ENCODE measurements at regions not wholly inside any gene's neighbourhood (a gene's known extent, or its start where the extent isn't known, plus 50 kb on each side); places are given as distances from the start of the nearest gene placed in this dataset.
A peak's percentile ranks its signal among the peaks of the same experiment; 100 is the strongest.

GRCh38 chr18:23388357-23388756 lies 64.7 kb upstream of the RIOK3 start:
- no peaks in the 10 kb centered on the region for H3K79me2 ChIP-seq (ENCODE audit: insufficient read depth, low read length)
- in situ Hi-C loops (cut with HindIII; ENCODE audit: extremely low pct_ligation_motif_present, low pct_unique_long_range_greater_than_20kb) (no loop called here), intact Hi-C loops (cut with micrococcal nuclease; ENCODE audit: unreplicated experiment) (no loop called here)
- WGBS (ENCODE audit: low lambda C conversion rate): 90% methylated on average over 4 of the region's 4 CpGs
- no peak overlapping the region for H3K4me3 ChIP-seq (replicated peaks in 1 of 3; ENCODE audit: insufficient read depth in 1 of 3, low read depth in 2 of 3, low read length in 3 of 3)
- TF ChIP-seq ARID2 (CRISPR knock-in tag; IDR thresholded peaks at IDR 0.05; ENCODE audit: borderline replicate concordance): no peak
- 0 out of 2 replicates have a peak, but pooled peaks have one; percentile 32 for TF ChIP-seq HNF4G (IDR thresholded peaks at IDR 0.05; ENCODE audit: borderline replicate concordance, low read depth, low read length)
- TF ChIP-seq HNF4G (CRISPR knock-in tag; IDR thresholded peaks at IDR 0.05; ENCODE audit: borderline replicate concordance, low read depth): no peak
- TF ChIP-seq ARID5B (CRISPR knock-in tag; IDR thresholded peaks at IDR 0.05): 0 out of 2 replicates have a peak, but pooled peaks have one; percentile 23
- TF ChIP-seq ZMYM4 (CRISPR knock-in tag; IDR thresholded peaks at IDR 0.05): peak; percentile 45; the same call in 1 of the 2 replicates
- TF ChIP-seq ZIK1 (CRISPR knock-in tag; IDR thresholded peaks at IDR 0.05; ENCODE audit: borderline replicate concordance, low read depth): no peak
- peak; percentile 71 for TF ChIP-seq RARA (CRISPR knock-in tag; IDR thresholded peaks at IDR 0.05)
- TF ChIP-seq GABPA (IDR thresholded peaks at IDR 0.05; ENCODE audit: low read depth, low read length): no peak
- TF ChIP-seq GABPA (CRISPR knock-in tag; IDR thresholded peaks at IDR 0.05; ENCODE audit: low read depth): 0 out of 2 replicates have a peak, but pooled peaks have one; percentile 30
- TF ChIP-seq ZBTB21 (CRISPR knock-in tag; IDR thresholded peaks at IDR 0.05): peak; percentile 76; the same call in 1 of the 2 replicates
- 0 out of 2 replicates have a peak, but pooled peaks have one; percentile 38 for TF ChIP-seq HOXA3 (CRISPR knock-in tag; IDR thresholded peaks at IDR 0.05)
- TF ChIP-seq, protein P1, sequence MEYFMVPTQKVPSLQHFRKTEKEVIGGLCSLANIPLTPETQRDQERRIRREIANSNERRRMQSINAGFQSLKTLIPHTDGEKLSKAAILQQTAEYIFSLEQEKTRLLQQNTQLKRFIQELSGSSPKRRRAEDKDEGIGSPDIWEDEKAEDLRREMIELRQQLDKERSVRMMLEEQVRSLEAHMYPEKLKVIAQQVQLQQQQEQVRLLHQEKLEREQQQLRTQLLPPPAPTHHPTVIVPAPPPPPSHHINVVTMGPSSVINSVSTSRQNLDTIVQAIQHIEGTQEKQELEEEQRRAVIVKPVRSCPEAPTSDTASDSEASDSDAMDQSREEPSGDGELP (IDR thresholded peaks at IDR 0.05; ENCODE audit: borderline replicate concordance, low read depth): peak; percentile 17; the same call in 1 of the 2 replicates
- TF ChIP-seq MBNL3 (CRISPR knock-in tag; conservative IDR thresholded peaks at IDR 0.05): no peak
- no peak for TF ChIP-seq GTF3A (CRISPR knock-in tag; conservative IDR thresholded peaks at IDR 0.05)
- peak; percentile 56 for TF ChIP-seq HNF4A (CRISPR knock-in tag; IDR thresholded peaks at IDR 0.05)
- no peak for TF ChIP-seq XBP1 (CRISPR knock-in tag; IDR thresholded peaks at IDR 0.05)
- H3K4me1 ChIP-seq (ENCODE audit: insufficient read depth, low read length): peaks cover 53% of the 10 kb centered on the region
- no peak overlapping the region for H3K4me2 ChIP-seq (ENCODE audit: low read depth, low read length)
- no peak for FAIRE-seq
- peak; percentile 39 for DNase-seq (ENCODE audit: low spot score)
- POLR2A ChIA-PET: no interaction called here
- no peak for ATAC-seq
- CTCF ChIA-PET (ENCODE audit: low intra/inter-chr PET ratio, low total read pairs): no interaction called here
- no peak overlapping the region for H3K27ac ChIP-seq (ENCODE audit: extremely low read length, insufficient read depth, low read length)
- H3K9ac ChIP-seq (ENCODE audit: insufficient read depth, low read depth, low read length): no peak overlapping the region
- H3K27me3 ChIP-seq (ENCODE audit: control insufficient read depth in 1 of 2, insufficient read depth in 2 of 2, low read length in 2 of 2): no peaks in the 10 kb centered on the region
- H2AFZ ChIP-seq (ENCODE audit: low read length): no peak overlapping the region
- no peaks in the 10 kb centered on the region for H4K20me1 ChIP-seq (ENCODE audit: insufficient read depth, low read length)
- no peaks in the 10 kb centered on the region for H3K9me3 ChIP-seq (ENCODE audit: low read length)
- no TSS peak for BruUV-seq (replicated peaks)
- H3K36me3 ChIP-seq (replicated peaks in 1 of 2; ENCODE audit: control insufficient read depth in 1 of 2, insufficient read depth in 2 of 2, low read length in 2 of 2): no peaks in the 10 kb centered on the region; a peak in 1 of 5 replicates
